MCF 10A (cell line): ENCODE measurements at regions not wholly inside any gene's neighbourhood (a gene's known extent, or its start where the extent isn't known, plus 50 kb on each side); places are given as distances from the start of the nearest gene placed in this dataset.

Source experiments
- BruUV-seq: library from RNA; stranded (reverse); fragments of 400-500 nt; replicated peaks from 2 replicates; lab custom pipeline; 2021; lab: Mats Ljungman, UMichigan
- CTCF ChIA-PET: fragments of 300-600 bp; sonication (Branson Sonifier 250); formaldehyde crosslinking; extraction: SDS; loops from one replicate; lab custom pipeline; 2021; ENCODE audit warnings: antibody characterized with exemption, inconsistent platforms; lab: Yijun Ruan, JAX
- POLR2A ChIA-PET: fragments of 300-600, 350-650 bp; sonication (Branson Sonifier 250); formaldehyde crosslinking; extraction: SDS; loops from one replicate; lab custom pipeline; 2020; ENCODE audit warnings: antibody characterized with exemption, inconsistent platforms; lab: Yijun Ruan, JAX
- DNase-seq: peaks from one replicate; pipeline ENCODE4 v3.0.0-alpha.2; 2018; ENCODE audit not compliant: unreplicated experiment
- H3K27ac Mint-ChIP-seq: one replicate; pipeline ENCODE4 v1.8.0; 2022; ENCODE audit warnings: mild to moderate bottlenecking, low read depth, mixed read lengths; ENCODE audit not compliant: unreplicated experiment
- H3K27me3 Mint-ChIP-seq: one replicate; pipeline ENCODE4 v1.8.0; 2022; ENCODE audit warnings: mixed read lengths; ENCODE audit not compliant: insufficient read depth, unreplicated experiment
- H3K36me3 Mint-ChIP-seq: one replicate; pipeline ENCODE4 v1.8.0; 2022; ENCODE audit warnings: mild to moderate bottlenecking, moderate library complexity, mixed read lengths; ENCODE audit not compliant: insufficient read depth, unreplicated experiment
- H3K4me1 Mint-ChIP-seq: one replicate; pipeline ENCODE4 v1.8.0; 2022; ENCODE audit warnings: mixed read lengths; ENCODE audit not compliant: insufficient read depth, unreplicated experiment
- H3K4me3 Mint-ChIP-seq: one replicate; pipeline ENCODE4 v1.8.0; 2022; ENCODE audit warnings: mild to moderate bottlenecking, moderate library complexity, mixed read lengths; ENCODE audit not compliant: unreplicated experiment
- H3K9me3 Mint-ChIP-seq: one replicate; pipeline ENCODE4 v1.8.0; 2022; ENCODE audit warnings: mixed read lengths; ENCODE audit not compliant: unreplicated experiment
- CTCF ChIP-seq: fragments of 200-600 bp; IDR thresholded peaks from one replicate; pipeline ENCODE4 v1.8.0; 2022; ENCODE audit warnings: antibody characterized with exemption, mild to moderate bottlenecking; ENCODE audit not compliant: unreplicated experiment
- intact Hi-C: fragments of 100-400 bp; cut with micrococcal nuclease; formaldehyde crosslinking; loops from 2 replicates; pipeline ENCODE4 v1.14.1; 2022

- no peak overlapping the region for H3K27ac Mint-ChIP-seq
- no peak for DNase-seq
- no TSS peak for BruUV-seq
- ChIA-PET CTCF (no interaction called here), POLR2A (no interaction called here)
- peaks cover 53% of the 10 kb centered on the region for H3K27me3 Mint-ChIP-seq
- no peak for TF ChIP-seq CTCF
- no peaks in the 10 kb centered on the region for H3K36me3 Mint-ChIP-seq
- H3K4me1 Mint-ChIP-seq: no peaks in the 10 kb centered on the region
- H3K4me3 Mint-ChIP-seq: no peak overlapping the region
- H3K9me3 Mint-ChIP-seq: peaks cover 14% of the 10 kb centered on the region
- intact Hi-C loops: no loop called here
Observed at GRCh38 chr13:61039302-61039701, 376.3 kb downstream of the PCDH20 start.

- DNase-seq: peak; percentile 16
- CTCF ChIA-PET: no interaction called here
- H3K4me3 Mint-ChIP-seq: no peak overlapping the region
Observed at GRCh38 chr13:61036715-61037114, 378.9 kb downstream of the PCDH20 start.

GRCh38 chr13:61030445-61030844 is 385.2 kb downstream of the PCDH20 start:
- no peak for TF ChIP-seq CTCF
- intact Hi-C loops: no loop called here
- no TSS peak for BruUV-seq
- Mint-ChIP-seq H3K4me3 (no peak overlapping the region), H3K27me3 (peaks cover 9% of the 10 kb centered on the region), H3K9me3 (peaks cover 11% of the 10 kb centered on the region), H3K36me3 (peaks cover 6% of the 10 kb centered on the region), H3K27ac (no peak overlapping the region), H3K4me1 (no peaks in the 10 kb centered on the region)
- POLR2A ChIA-PET: no interaction called here
- CTCF ChIA-PET: no interaction called here
- DNase-seq: no peak

More at GRCh38 chr13:61036715-61037114, 378.9 kb downstream of the PCDH20 start:
- TF ChIP-seq CTCF: no peak
- peaks cover 41% of the 10 kb centered on the region for H3K27me3 Mint-ChIP-seq
- no TSS peak for BruUV-seq
- POLR2A ChIA-PET: no interaction called here
- no peak overlapping the region for H3K27ac Mint-ChIP-seq
- H3K4me1 Mint-ChIP-seq: no peaks in the 10 kb centered on the region
- intact Hi-C loops: no loop called here
- no peaks in the 10 kb centered on the region for H3K36me3 Mint-ChIP-seq
- H3K9me3 Mint-ChIP-seq: peaks cover 14% of the 10 kb centered on the region

- no peak for TF ChIP-seq CTCF
- no peak for DNase-seq
- H3K4me1 Mint-ChIP-seq: no peaks in the 10 kb centered on the region
- H3K27ac Mint-ChIP-seq: no peak overlapping the region
- ChIA-PET POLR2A (no interaction called here), CTCF (no interaction called here)
- H3K27me3 Mint-ChIP-seq: no peaks in the 10 kb centered on the region
- H3K36me3 Mint-ChIP-seq: peaks cover 6% of the 10 kb centered on the region
- peaks cover 6% of the 10 kb centered on the region for H3K9me3 Mint-ChIP-seq
- BruUV-seq: no TSS peak
- intact Hi-C loops: no loop called here
- H3K4me3 Mint-ChIP-seq: no peak overlapping the region
Observed at GRCh38 chr13:61029064-61029463, 386.6 kb downstream of the PCDH20 start.
